PC-9 (cell line): ENCODE measurements at regions not wholly inside any gene's neighbourhood (a gene's known extent, or its start where the extent isn't known, plus 50 kb on each side); places are given as distances from the start of the nearest gene placed in this dataset.

ENCODE experiments used
- BruUV-seq: library from RNA; stranded (reverse); fragments of 400-500 nt; replicated peaks from 2 replicates; lab custom pipeline; 2021; lab: Mats Ljungman, UMichigan
- CTCF ChIA-PET: fragments of 300-600 bp; sonication (Branson Sonifier 250); formaldehyde crosslinking; loops from one replicate; lab custom pipeline; 2022; ENCODE audit warnings: antibody characterized with exemption; lab: Charles Lee
- POLR2A ChIA-PET: fragments of 300-600 bp; sonication (Branson Sonifier 250); formaldehyde crosslinking; loops from one replicate; lab custom pipeline; 2022; ENCODE audit warnings: antibody characterized with exemption; ENCODE audit not compliant: unreplicated experiment; lab: Charles Lee
- DNase-seq, 2 experiments: peaks; one replicate each; pipeline versions ENCODE4 v3.0.0 to v3.0.0-alpha.2; 2015 to 2022; ENCODE audit warnings: mixed read lengths in 1 of 2
- H2AFZ ChIP-seq: fragments of 200-600 bp; sonication (generic); 2 replicates; pipeline ENCODE4 v1.8.1; 2017; ENCODE audit warnings: antibody characterized with exemption
- H3F3A ChIP-seq: fragments of 200-600 bp; sonication (generic); 2 replicates; pipeline ENCODE4 v1.8.1; 2017; ENCODE audit warnings: antibody characterized with exemption, mild to moderate bottlenecking, low read depth; ENCODE audit not compliant: insufficient read depth
- H3K27ac ChIP-seq: fragments of 200-600 bp; sonication (generic); 2 replicates; pipeline ENCODE4 v1.6.1; 2016; ENCODE audit warnings: mixed run types
- H3K27me3 ChIP-seq: fragments of 200-600 bp; sonication (generic); 2 replicates; pipeline ENCODE4 v1.6.1; 2016; ENCODE audit warnings: low read depth, mixed run types; ENCODE audit not compliant: insufficient read depth
- H3K36me3 ChIP-seq: fragments of 200-600 bp; sonication (generic); 2 replicates; pipeline ENCODE4 v1.6.1; 2016; ENCODE audit warnings: low read depth, mixed run types
- H3K4me1 ChIP-seq: fragments of 200-600 bp; sonication (generic); replicated peaks from 2 replicates; pipeline ENCODE4 v1.6.1; 2016; ENCODE audit warnings: mixed run types; ENCODE audit not compliant: insufficient read depth
- H3K4me2 ChIP-seq: fragments of 200-600 bp; sonication (generic); 2 replicates; pipeline ENCODE4 v1.6.1; 2017; ENCODE audit warnings: mixed run types
- H3K4me3 ChIP-seq: fragments of 200-600 bp; sonication (generic); 2 replicates; pipeline ENCODE4 v1.6.1; 2016; ENCODE audit warnings: mixed run types
- H3K79me2 ChIP-seq: fragments of 200-600 bp; sonication (generic); 2 replicates; pipeline ENCODE4 v1.6.1; 2017; ENCODE audit warnings: low read depth, mixed run types
- H3K9me2 ChIP-seq: fragments of 200-600 bp; sonication (generic); 2 replicates; pipeline ENCODE4 v1.8.1; 2017; ENCODE audit warnings: mild to moderate bottlenecking; ENCODE audit not compliant: insufficient read depth
- H3K9me3 ChIP-seq: fragments of 200-600 bp; sonication (generic); 2 replicates; pipeline ENCODE4 v1.8.1; 2016; ENCODE audit warnings: low read depth; ENCODE audit not compliant: insufficient read depth
- H4K20me1 ChIP-seq: fragments of 200-600 bp; sonication (generic); 2 replicates; pipeline ENCODE4 v1.8.1; 2017; ENCODE audit not compliant: insufficient read depth
- EZH2 ChIP-seq: fragments of 200-600 bp; sonication (generic); IDR thresholded peaks from 2 replicates; pipeline ENCODE4 v1.8.0; 2017; ENCODE audit warnings: antibody characterized with exemption, low read depth
- intact Hi-C: fragments of 100-400 bp; cut with micrococcal nuclease; formaldehyde crosslinking; loops from one replicate; pipeline ENCODE4 v1.10.0; 2022; ENCODE audit not compliant: unreplicated experiment
- TF ChIP-seq, protein P1 (sequence below): fragments of 200-600 bp; sonication (generic); conservative IDR thresholded peaks from 2 replicates; pipeline ENCODE4 v1.6.1; 2017; ENCODE audit warnings: mixed run types, antibody characterized with exemption, mild to moderate bottlenecking, moderate library complexity

GRCh38 chrX:1052021-1052420 is 160.4 kb downstream of the CRLF2 start:
- CTCF ChIA-PET: no interaction called here
- Histone ChIP-seq H3K79me2 (no peaks in the 10 kb centered on the region), H3K27ac (no peak overlapping the region), H3K9me3 (peaks cover 11% of the 10 kb centered on the region; the same call in 1 of the 2 replicates), H4K20me1 (no peaks in the 10 kb centered on the region), H2AFZ (no peak overlapping the region), H3K4me1 (no peaks in the 10 kb centered on the region), H3K9me2 (no peaks in the 10 kb centered on the region), H3K27me3 (peaks cover 15% of the 10 kb centered on the region), H3K36me3 (no peaks in the 10 kb centered on the region), H3K4me2 (no peak overlapping the region), H3K4me3 (no peak overlapping the region), H3F3A (no peaks in the 10 kb centered on the region)
- no peak for DNase-seq
- no TSS peak for BruUV-seq
- POLR2A ChIA-PET: no interaction called here
- TF ChIP-seq, protein P1, sequence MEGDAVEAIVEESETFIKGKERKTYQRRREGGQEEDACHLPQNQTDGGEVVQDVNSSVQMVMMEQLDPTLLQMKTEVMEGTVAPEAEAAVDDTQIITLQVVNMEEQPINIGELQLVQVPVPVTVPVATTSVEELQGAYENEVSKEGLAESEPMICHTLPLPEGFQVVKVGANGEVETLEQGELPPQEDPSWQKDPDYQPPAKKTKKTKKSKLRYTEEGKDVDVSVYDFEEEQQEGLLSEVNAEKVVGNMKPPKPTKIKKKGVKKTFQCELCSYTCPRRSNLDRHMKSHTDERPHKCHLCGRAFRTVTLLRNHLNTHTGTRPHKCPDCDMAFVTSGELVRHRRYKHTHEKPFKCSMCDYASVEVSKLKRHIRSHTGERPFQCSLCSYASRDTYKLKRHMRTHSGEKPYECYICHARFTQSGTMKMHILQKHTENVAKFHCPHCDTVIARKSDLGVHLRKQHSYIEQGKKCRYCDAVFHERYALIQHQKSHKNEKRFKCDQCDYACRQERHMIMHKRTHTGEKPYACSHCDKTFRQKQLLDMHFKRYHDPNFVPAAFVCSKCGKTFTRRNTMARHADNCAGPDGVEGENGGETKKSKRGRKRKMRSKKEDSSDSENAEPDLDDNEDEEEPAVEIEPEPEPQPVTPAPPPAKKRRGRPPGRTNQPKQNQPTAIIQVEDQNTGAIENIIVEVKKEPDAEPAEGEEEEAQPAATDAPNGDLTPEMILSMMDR: no peak
- TF ChIP-seq EZH2: no peak
- intact Hi-C loops: no loop called here

DNA sequence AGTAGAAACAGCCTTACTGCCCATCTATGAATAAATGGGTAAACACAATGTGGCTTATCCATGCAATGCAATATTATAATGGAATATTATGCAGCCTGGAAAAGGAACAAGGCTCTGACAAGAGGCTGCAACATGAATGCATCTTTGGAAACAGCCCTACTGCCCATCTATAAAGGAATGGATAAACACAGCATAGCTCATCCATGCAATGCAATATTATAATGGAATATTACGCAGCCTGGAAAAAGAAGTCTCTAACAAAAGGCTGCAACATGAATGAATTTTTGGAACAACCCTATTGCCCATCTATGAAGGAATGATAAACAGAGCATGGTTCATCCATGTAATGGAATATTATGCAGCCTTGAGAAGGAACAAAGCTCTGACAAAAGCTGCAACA is 161.0 kb downstream of the CRLF2 start:
- peaks cover 11% of the 10 kb centered on the region; the same call in 1 of the 2 replicates for H3K9me3 ChIP-seq
- H3K4me3 ChIP-seq: no peak overlapping the region
- no peaks in the 10 kb centered on the region for H3F3A ChIP-seq
- H2AFZ ChIP-seq: no peak overlapping the region
- H4K20me1 ChIP-seq: no peaks in the 10 kb centered on the region
- BruUV-seq: no TSS peak
- no peak for DNase-seq
- no peaks in the 10 kb centered on the region for H3K36me3 ChIP-seq
- H3K4me1 ChIP-seq: no peaks in the 10 kb centered on the region
- H3K27ac ChIP-seq: no peak overlapping the region
- ChIA-PET CTCF (no interaction called here), POLR2A (no interaction called here)
- TF ChIP-seq, protein P1: no peak
- TF ChIP-seq EZH2: no peak
- H3K27me3 ChIP-seq: peaks cover 17% of the 10 kb centered on the region
- intact Hi-C loops: no loop called here
- H3K9me2 ChIP-seq: no peaks in the 10 kb centered on the region
- no peaks in the 10 kb centered on the region for H3K79me2 ChIP-seq
- H3K4me2 ChIP-seq: no peak overlapping the region

- no peaks in the 10 kb centered on the region for H3K4me1 ChIP-seq
- H3K4me3 ChIP-seq: no peak overlapping the region
- no peak overlapping the region for H2AFZ ChIP-seq
- no peaks in the 10 kb centered on the region for H3F3A ChIP-seq
- no peaks in the 10 kb centered on the region for H3K79me2 ChIP-seq
- no peaks in the 10 kb centered on the region for H3K9me2 ChIP-seq
- no peaks in the 10 kb centered on the region for H4K20me1 ChIP-seq
- no peaks in the 10 kb centered on the region for H3K36me3 ChIP-seq
- H3K27ac ChIP-seq: no peak overlapping the region
- CTCF ChIA-PET: no interaction called here
- BruUV-seq: no TSS peak
- TF ChIP-seq, protein P1: no peak
- TF ChIP-seq EZH2: no peak
- H3K4me2 ChIP-seq: no peak overlapping the region
- POLR2A ChIA-PET: no interaction called here
- H3K27me3 ChIP-seq: peaks cover 54% of the 10 kb centered on the region
- DNase-seq: no peak
- peaks cover 7% of the 10 kb centered on the region; the same call in 1 of the 2 replicates for H3K9me3 ChIP-seq
- intact Hi-C loops: no loop called here
Measured at GRCh38 chrX:1045680-1046314, 166.7 kb downstream of the CRLF2 start.
